Ovary (tissue), 3 donors: ENCODE measurements at regions not wholly inside any gene's neighbourhood (a gene's known extent, or its start where the extent isn't known, plus 50 kb on each side); places are given as distances from the start of the nearest gene placed in this dataset.

ENCODE experiments used
- EP300 ChIP-seq: sonication (generic); formaldehyde crosslinking; IDR thresholded peaks from one replicate; pipeline ENCODE4 v1.6.1; 2017; ENCODE audit warnings: antibody characterized with exemption
- POLR2A ChIP-seq: fragments of 450-650 bp; IDR thresholded peaks from one replicate; pipeline ENCODE4 v1.6.1; 2017; ENCODE audit warnings: antibody characterized with exemption, mild to moderate bottlenecking, moderate library complexity
- TF ChIP-seq, protein P1 (sequence below), 3 donors: fragments of 450-650 bp in 2 of 3; fragments of 200-600 bp in 1 of 3; IDR thresholded peaks; one replicate each; pipeline versions ENCODE4 v1.5.1 to v1.8.0; 2016 to 2022; ENCODE audit warnings: antibody characterized with exemption in 3 of 3, mild to moderate bottlenecking in 1 of 3
- donor health status: DM: no; HTN: no; CAD: no.

DNA sequence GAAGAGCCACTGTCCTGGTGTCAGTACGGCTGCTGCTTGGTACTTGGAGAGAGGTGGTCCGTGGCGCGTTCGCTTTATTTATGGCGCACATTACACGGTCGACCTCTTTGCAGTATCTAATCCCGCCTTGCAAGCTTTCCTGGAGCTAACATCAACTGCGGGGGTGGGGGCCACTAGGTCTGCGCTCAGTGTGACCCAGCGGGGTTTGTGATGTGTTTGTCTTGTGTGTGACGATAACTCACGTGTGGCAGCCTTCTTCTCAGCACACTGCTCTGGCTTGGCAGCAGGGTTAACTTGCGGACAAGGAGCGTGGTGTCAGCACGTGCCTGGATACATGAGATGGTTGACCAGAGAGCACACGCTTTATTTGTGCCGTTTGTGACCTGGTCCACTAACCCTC, 122.2 kb upstream of the RTL1 start:
- TF ChIP-seq, protein P1, sequence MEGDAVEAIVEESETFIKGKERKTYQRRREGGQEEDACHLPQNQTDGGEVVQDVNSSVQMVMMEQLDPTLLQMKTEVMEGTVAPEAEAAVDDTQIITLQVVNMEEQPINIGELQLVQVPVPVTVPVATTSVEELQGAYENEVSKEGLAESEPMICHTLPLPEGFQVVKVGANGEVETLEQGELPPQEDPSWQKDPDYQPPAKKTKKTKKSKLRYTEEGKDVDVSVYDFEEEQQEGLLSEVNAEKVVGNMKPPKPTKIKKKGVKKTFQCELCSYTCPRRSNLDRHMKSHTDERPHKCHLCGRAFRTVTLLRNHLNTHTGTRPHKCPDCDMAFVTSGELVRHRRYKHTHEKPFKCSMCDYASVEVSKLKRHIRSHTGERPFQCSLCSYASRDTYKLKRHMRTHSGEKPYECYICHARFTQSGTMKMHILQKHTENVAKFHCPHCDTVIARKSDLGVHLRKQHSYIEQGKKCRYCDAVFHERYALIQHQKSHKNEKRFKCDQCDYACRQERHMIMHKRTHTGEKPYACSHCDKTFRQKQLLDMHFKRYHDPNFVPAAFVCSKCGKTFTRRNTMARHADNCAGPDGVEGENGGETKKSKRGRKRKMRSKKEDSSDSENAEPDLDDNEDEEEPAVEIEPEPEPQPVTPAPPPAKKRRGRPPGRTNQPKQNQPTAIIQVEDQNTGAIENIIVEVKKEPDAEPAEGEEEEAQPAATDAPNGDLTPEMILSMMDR (IDR thresholded peaks at IDR 0.05): no peak
- TF ChIP-seq POLR2A (no peak), EP300 (no peak)
